Stimulated activated CD8-positive, alpha-beta memory T cell treated with anti-CD3 and anti-CD28 coated beads, Interleukin-15, amount 100 ng/mL, for 1 hour (primary cell): ENCODE measurements at regions not wholly inside any gene's neighbourhood (a gene's known extent, or its start where the extent isn't known, plus 50 kb on each side); places are given as distances from the start of the nearest gene placed in this dataset.
"Not testable (repeated sequence)": the region's sequence is repeated elsewhere in the genome, so short reads cannot be mapped to it uniquely, and the experiment has no call there.

Experiments
- DNase-seq: peaks from one replicate; pipeline ENCODE4 v3.0.0-alpha.2; 2020; ENCODE audit warnings: low read depth

DNA sequence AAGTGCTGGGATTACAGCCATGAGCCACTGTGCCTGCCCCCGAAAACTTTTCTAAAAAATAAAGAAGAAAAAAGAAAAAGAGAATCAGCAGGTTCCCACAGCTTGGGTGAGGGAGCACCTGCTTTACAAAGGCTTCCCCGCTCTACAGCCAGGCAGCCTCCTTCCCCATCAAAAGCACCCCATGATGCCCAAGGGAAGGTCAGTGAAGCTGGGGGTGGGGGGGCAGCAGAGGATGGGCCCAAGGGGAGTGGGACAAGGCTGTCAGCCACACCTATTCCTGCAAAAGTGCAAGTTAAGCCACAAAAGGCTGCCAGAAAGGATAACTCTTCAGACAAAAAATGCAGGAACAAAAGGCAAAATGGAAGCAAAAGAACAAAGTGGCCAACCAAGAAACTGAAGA is 72.5 kb downstream of the FAM50B start:
- no peak for DNase-seq

DNA sequence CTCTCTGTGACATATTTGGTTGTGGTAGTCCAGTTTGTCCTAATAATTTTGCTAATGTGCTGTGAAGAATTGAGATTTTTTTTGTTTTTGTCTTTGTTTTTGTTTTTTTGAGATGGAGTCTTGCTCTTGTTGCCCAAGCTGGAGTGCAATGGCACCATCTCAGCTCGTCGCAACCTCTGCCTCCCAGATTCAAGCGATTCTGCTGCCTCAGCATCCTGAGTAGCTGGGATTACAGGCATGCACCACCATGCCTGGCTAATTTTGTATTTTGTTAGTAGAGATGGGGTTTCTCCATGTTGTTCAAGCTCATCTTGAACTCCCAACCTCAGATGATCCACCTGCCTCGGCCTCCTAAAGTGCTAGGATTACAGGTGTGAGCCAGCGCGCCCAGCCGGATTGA is 73.4 kb downstream of the FAM50B start:
- DNase-seq: not testable (repeated sequence)

DNA sequence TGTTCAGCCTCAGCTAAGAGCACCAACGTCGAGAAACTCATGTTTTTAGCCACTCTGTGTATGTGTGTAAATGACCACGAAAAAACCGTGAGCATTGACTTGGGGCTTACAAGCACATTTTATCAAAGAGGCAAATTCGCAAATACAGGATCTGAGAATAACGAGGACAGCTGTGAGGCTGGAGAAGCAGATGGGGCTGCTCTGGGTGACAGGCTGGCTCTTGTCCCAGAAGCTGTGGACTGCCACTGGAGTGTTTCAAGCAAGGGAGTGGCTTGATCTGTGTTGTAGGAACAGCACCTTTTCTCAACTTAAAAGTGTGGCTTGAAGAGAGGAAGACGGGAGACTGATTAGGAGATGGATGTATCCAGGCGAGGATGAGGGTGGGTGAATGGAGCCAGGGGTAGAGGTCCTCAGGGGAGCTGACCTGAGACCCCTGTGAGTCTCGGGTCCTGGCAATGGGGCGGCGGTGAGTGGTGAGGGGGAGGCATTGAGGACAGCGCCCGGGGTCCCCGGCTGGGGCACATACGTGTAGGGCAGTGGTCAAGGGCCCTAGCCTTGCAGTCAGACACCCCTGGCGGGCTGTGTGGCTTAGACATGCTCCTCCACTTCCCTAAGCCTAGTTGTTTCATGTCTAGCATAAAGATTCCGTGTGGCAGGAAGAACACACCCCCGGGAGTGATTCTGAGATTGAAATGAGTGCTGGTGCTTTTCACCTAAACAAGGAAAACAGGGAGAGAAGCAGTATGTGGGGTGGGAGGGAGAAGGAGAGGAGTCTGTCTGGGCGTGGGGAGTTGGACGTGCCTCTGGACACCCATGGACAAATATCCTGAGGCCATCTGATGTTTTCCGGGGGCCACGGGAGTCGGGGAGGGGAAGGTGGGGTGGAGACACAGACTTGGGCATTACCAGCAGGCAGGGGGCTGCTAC is 76.3 kb downstream of the FAM50B start:
- not testable (repeated sequence) for DNase-seq

DNA sequence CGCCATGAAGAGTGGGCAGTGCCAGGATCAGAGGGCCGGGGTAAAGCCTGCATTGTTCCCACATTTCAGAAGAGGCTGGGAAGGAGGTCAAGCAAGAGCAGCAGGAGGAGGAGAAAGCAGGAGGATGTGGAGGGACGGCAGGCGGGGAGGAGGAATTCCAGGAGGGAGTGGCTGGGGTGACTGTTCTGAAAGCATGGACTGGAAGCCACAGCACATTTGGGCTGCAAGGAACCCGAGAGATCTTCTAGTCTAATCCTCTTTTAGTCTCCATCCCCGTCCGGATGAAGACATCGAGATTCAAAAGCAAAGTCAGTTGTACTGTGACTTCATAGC is 76.9 kb downstream of the FAM50B start:
- no peak for DNase-seq

DNA sequence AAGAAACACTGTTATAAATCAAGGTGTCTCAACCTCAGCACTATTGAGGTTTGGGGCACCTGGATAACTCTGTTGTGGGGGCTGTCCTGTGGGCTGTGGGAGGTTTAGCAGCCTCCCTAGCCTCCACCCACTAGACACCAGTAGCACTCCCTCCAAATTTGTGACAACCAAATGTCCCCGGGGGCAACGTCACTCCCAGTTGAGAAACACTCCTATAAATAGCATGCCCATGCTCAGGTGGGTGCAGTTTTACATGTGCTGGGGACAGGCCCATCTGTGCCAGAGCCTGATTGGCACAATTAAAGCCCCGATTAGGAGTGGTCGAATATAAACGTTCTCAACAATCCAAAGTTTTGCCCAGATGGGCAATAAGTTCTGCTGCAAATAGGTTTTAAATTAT is 78.9 kb downstream of the FAM50B start:
- DNase-seq: no peak

DNA sequence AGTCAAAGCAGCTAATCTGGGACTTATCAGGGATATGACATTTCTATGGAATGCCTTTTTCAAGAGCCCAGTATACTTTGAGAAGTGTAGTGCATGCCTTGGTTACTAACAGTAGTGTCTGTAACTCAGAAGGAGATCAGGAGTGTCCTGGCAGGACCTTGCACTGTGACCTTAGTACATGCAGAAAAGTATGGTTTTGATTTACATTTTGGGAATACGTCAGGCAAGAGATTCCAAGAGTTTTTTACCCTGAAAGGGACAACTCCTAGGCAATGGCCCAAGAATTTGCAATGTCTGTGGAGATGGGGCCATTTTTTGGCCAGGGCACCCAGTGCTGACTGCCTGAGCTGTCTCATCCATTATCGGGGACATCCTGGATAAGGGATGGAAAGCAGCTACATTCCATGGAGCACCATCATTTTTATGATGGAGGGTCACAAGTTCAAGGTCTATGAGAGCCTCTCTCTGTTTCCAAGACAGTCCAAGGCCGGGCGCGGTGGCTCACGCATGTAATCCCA is 80.2 kb downstream of the FAM50B start:
- no peak for DNase-seq

DNA sequence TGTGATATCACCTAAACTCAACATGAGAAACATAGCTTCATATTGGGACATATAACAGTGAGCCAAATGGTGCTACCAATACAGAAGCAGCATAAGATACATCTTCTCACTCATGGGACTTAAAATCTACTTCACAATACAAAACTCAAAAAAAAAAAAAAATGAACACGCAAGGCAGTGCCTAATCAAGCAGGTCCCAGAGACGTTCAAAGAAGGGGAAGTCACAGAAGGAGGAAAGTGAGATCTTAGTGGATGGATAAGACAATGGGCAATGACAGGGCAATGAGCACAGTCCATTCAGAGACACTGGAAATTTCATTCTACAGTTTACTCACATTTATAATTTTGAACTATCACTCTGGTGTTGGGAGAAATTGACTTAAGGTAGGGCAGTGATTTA is 88.3 kb downstream of the FAM50B start:
- no peak for DNase-seq

DNA sequence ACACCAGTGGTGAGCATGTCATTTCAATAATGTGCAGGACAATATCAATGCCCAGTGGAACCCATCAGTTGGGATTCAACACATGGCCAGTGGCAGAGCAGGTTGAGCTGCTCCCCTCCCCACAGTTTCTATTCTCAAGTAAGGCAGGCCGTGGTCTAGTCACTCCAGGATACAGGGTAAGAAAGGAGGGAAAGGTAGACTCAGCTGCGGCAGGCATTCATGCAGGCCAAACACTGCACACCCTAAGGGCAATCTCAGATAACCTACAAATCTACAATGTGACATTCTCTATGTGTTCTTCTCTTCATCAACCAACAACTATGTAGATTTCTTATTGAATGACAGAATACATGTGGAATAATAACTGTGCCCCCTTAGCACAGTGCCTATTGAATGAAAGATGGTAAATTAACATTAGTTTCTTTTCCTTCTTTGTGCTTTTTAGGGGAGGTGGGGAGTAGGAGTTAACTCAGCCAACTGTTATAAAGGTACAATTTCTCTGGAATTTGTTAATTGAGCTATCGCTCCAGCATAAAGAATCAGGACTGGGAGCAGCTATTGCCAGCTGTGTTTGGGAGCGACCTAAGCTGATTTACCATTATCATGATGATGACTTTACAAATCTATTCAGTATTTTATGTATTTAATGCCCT is 89.7 kb downstream of the FAM50B start:
- no peak for DNase-seq

DNA sequence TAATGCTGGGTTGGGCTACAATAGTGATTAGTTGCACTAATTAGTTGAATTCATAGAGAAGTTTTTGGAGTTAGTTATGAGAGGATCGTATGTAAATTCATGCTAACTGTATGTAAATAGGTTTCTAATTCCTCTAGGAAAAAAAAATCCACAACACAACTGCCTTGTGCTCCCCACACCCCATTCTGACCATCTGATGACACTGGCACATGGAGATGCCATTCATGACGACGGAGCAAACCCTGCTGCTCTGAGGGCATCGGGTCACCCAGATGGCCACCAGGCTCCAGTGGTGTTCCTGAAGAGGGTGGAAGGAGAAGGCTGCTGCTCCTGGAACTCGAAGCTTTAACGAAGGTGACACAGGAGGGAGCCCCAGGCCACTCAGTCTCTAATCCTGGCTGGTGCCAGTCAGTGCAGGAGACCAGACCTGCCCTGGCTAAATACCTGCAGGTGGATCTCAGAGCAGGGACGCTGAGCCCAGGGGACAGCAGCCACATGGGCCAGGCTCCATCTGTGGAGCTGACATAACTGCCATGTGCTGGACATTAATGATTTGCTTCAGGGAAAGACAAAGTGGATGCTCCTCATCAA is 90.3 kb downstream of the FAM50B start:
- no peak for DNase-seq

DNA sequence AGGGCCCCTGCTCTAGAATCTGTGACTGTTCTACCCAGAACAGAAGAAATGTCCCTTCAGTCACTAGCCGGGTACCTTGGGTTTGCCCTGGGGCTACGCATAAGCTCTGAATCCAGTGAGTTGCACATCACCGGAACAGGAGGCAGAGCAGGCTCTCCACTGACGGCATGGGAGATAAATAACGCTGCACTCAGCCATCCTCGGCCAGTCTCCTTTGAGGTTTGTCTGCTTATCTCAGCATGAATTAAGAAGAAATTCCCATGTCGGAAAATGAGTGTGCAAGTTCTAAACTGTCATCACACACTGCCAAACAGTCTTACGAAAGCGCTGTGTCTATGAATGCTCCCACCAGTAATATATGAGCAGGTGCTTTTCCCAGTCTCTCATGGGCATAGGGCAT is 90.8 kb downstream of the FAM50B start:
- no peak for DNase-seq

DNA sequence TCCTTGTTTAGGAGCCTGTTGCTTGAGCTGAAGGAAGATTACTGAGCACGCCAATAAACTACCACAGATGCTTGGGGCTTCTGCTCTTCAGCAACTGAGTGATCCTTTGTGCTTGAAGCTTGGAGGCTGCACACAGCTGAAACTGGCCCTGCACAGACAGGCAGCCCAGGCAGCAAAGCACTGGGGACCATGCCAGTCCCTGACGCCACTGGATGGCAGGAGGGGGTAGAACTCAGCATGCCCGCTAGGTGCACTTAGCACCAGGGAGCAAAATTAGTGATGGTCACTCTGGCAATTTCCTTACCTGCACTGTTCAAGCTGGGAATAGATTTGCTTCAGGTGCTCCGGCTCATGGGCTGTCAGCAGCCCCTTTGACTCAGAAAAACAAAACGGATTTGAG is 91.5 kb downstream of the FAM50B start:
- DNase-seq: no peak

DNA sequence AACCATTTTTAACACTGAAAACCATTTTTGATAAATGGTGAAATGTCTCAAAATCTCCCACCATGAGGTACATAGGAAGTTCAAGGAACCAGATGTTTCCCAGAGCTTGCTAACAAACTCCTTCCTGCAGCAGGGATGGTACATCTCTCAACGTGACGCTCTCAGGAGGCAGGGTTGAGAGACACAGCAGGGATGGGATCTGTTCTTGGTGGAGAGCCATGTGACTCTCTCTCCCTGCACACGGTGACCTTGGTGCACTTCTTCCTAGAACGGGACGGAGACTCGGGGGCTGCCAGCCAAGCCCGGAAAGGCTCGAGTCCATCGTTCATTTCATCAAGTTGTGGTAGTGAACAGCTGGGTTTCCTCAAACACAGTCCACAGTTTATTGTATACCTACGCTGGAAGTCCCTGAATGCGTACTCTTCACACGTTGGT is 94.2 kb downstream of the FAM50B start:
- DNase-seq: no peak

DNA sequence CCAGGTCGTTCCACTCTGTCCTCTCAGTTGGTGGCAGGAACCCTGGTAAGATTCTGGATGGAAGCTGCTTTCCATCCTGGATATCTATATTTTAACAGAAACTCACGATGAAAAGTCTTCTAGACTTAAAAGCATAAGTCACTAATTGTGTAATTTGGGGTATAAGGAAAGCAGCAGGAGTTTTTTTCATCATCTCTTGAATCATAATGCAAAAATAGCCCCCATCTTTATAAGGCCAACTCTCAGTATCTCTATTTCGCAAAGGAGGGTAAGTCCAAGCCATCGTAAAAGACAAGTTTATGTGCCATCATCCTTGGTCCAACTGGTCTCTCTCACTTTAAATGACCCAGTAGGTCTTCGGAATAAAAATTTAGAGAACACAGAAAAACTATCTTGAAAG is 95.1 kb downstream of the FAM50B start:
- no peak for DNase-seq

DNA sequence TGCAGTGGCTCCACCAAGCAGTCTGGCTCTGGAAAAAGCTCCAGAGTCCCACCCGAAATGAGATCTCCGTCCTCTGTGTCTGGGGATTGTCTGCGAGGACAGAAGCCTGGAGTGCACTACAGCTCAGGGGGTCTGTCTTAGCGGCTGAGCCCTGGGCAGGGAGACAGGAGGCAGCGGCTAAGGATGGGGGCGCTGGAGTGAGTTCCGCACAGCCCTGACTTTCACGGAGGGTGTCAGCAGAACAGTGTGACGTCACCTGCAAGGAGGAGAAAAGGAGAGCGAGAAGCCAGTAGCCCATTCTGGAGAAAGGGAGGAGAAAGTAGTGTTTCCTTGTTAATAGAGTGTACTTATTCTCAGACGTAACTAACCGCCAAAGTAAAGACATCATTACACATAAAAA is 97.6 kb downstream of the FAM50B start:
- no peak for DNase-seq

DNA sequence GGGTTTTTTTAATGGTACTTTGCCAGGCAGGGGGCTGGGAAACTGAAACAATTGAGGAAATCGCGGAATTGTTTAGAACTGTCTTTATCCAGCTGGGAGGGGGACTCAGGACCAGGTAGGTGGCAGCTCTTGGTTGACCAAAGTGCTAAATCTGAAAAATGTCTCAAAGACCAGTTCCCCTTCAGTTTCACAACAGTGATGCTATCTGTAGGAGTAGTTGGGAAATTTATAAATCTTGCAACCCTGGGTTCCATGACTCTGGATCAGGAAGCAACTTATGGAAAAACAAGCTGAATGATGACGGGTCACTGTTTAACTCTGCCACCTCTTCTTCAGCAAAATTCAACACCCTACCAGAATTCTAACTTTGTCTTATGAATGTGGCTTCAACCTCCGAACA is 99.7 kb downstream of the FAM50B start:
- DNase-seq: no peak

DNA sequence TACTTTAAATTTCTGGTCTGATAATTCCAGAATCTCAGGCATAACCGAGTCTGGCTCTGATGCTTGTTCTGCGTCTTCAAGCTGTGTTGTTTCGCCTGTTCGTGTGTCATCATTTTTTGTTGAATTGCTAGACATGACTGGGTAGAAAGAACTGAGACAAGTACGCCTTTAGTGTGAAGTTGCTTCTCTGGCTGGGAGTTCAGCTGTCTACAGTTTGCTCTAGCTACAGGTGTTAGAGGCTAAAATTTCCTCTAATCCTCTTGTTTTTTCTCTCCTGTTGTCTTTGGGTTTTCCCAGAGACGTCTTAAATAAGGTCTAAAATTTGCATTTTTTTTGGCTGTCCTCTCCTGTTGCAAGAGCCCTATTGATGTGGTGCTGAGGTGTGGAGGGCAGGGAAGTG is 100.3 kb downstream of the FAM50B start:
- DNase-seq: no peak

DNA sequence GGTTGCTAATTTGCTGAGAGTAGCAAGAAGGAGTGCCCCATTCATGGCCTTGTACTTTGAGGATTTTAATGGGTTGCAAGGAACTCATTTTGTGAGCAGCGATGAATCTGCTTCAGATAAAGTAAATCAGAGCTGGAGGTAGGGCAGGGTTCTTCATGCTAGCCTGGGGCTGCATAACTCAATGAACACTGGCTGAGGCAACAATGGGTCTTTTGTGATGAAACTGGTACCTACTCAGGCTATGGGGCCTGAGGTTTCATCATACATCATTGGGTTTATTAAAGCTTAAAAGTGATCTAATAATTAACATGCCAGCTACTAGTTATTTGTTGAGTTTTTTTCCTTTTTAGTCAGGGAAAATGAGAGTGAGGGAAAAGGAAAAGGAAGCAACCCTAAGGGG is 106.9 kb downstream of the FAM50B start:
- DNase-seq: no peak

DNA sequence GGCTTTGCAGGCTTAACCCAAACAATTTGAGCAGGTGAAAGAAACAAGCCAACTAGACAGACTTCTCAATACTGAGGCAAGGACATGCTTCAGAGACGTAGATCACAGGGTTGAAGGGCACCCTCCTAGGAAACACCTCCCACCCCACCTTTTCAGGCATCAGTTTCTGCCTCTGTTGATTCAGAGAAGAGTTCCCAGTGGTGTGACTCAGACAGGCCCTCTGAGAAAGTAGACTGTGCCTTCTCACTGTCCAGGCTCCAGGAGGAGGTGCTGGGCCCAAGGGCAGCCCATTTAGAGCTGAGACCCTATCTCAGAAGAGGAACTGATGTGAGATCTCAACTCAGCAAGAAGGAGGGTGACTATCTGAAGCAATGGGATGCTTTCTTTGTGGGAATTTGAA is 108.1 kb downstream of the FAM50B start:
- DNase-seq: no peak

DNA sequence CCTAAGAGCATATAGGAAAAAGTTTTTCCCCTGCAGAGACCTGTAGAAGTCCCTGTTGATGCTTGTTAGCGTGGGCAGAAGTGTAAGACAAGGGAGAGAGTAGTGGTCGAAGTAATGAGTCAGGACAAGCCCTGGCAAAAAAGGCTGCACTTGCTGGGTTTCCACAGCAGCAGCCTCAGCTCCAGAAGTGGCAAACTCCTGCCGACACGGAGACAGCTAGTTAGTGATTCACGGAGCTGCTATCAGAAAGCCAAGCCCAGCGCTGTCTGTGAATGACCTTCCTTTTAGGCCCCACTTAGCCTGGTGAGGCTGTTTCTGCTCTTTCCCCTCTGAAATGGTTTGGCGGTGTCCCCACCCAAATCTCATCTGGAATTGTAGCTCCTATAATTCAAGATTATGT is 109.1 kb downstream of the FAM50B start:
- DNase-seq: no peak

DNA sequence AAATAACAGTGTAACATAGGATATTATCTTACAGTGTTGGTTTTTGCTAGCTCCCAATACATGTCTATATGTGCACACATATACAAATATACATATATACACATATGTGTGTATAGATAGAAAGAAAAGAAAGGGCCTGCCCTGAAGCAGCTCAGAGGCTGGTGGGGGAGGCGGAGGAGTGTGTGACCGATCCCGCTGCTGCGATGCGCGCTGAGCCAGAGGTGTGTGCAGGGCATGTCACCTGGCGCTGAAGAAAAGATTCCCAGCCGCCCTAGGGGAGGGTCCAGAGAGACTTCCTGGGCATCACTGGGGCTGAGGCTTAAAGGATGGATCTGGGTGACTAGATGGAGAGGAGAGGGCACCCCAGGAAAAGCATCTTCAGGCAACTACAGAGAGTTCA is 110.2 kb downstream of the FAM50B start:
- DNase-seq: no peak

DNA sequence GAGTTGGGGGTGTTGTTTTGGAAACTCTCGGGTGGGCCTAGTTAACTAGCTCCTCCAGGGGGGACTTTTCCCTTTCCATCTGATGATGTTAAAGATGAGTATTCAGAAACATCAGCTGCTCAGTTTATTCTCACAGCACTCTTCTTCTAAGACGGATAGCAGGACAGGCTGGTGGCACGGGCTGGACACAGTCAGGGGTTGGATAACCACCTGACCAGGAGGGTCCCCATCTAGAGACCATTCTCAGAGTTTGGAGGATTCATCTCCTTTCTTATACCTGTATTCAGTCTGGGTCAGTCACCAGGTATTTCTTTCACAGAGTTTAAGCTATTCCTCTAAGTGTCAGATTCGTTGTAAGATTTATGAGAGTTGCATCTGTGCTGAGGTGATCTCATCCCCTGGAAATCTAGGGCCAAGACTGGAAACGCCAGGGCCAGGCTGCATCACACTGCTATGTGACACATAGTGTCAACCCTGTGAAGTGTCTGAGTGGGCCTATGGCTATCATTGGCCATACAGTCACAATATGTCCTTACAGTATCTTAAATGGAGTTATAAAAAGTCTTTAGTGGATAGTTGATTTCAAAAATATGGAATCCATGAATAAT is 111.7 kb downstream of the FAM50B start:
- DNase-seq: no peak

DNA sequence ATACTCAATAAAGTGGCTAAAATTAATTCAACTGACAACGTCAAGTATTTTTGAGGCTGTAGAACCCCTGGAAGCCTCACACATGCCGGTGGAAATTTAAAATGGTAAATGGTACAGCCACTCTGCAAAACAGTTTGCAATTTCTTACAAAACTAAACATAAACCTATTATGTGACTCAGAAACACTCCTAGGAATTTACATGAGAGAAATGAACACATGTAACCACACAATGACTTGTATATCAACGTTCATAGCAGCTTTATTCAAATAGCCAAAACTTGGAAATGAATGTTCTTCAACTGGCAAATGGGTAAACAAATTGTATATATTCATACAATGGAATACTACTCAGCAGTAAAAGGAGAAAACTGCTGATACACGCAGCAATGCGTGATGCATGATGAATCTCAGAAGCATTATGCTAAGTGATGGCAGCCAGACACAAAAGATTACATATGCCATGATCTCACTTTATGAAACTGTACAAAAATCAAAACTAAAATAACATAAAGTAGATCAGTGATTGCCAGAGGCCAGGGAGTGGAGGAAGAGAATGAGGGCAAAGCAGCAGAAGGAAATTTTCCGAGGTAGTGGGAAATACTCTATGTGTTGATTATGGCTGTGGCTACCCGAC is 112.5 kb downstream of the FAM50B start:
- no peak for DNase-seq
